IPS-18a (cell line): ENCODE measurements at regions not wholly inside any gene's neighbourhood (a gene's known extent, or its start where the extent isn't known, plus 50 kb on each side); places are given as distances from the start of the nearest gene placed in this dataset.
"Not testable (repeated sequence)": the region's sequence is repeated elsewhere in the genome, so short reads cannot be mapped to it uniquely, and the experiment has no call there.

Experiments used
- H3K27ac ChIP-seq: one replicate; pipeline ENCODE4 v1.5.1; 2013; ENCODE audit warnings: low read length
- H3K27me3 ChIP-seq: one replicate; pipeline ENCODE4 v1.6.1; 2013; ENCODE audit warnings: mild to moderate bottlenecking, low read length; ENCODE audit not compliant: control insufficient read depth, insufficient read depth
- H3K36me3 ChIP-seq: one replicate; pipeline ENCODE4 v1.6.1; 2013; ENCODE audit warnings: low read depth, low read length; ENCODE audit not compliant: control insufficient read depth
- H3K4me1 ChIP-seq: one replicate; pipeline ENCODE4 v1.6.1; 2013; ENCODE audit warnings: low read depth, low read length; ENCODE audit not compliant: control insufficient read depth
- H3K4me3 ChIP-seq: one replicate; pipeline ENCODE4 v1.5.1; 2013; ENCODE audit warnings: low read length
- H3K9ac ChIP-seq: one replicate; pipeline ENCODE4 v1.6.1; 2013; ENCODE audit warnings: mild to moderate bottlenecking, low read length, moderate library complexity
- H3K9me3 ChIP-seq: one replicate; pipeline ENCODE4 v1.6.1; 2013; ENCODE audit warnings: low read depth, low read length; ENCODE audit not compliant: control insufficient read depth

GRCh38 chr10:8174762-8175161, 120.3 kb downstream of the GATA3 start:
- Histone ChIP-seq H3K27ac (no peak overlapping the region), H3K4me3 (no peak overlapping the region), H3K27me3 (no peaks in the 10 kb centered on the region), H3K4me1 (no peaks in the 10 kb centered on the region), H3K36me3 (no peaks in the 10 kb centered on the region), H3K9ac (no peak overlapping the region), H3K9me3 (no peaks in the 10 kb centered on the region)

- H3K36me3 ChIP-seq, H3K27ac ChIP-seq, H3K27me3 ChIP-seq, H3K9ac ChIP-seq, H3K4me1 ChIP-seq, H3K9me3 ChIP-seq, H3K4me3 ChIP-seq: not testable (repeated sequence)
These were observed 123.0 kb downstream of the GATA3 start for GRCh38 chr10:8177526-8177925.

- H3K9ac ChIP-seq, result not testable (repeated sequence)
These were observed 125.3 kb downstream of the GATA3 start for GRCh38 chr10:8179773-8180172.

GRCh38 chr10:8180360-8181109, 126.0 kb downstream of the GATA3 start:
- H3K4me3 ChIP-seq, result no peak overlapping the region
- no peaks in the 10 kb centered on the region for H3K27me3 ChIP-seq
- peaks cover 6% of the 10 kb centered on the region for H3K4me1 ChIP-seq
- H3K36me3 ChIP-seq, result no peaks in the 10 kb centered on the region
- no peaks in the 10 kb centered on the region for H3K9me3 ChIP-seq
- no peak overlapping the region for H3K27ac ChIP-seq
- no peak overlapping the region for H3K9ac ChIP-seq

More at GRCh38 chr10:8179773-8180172, 125.3 kb downstream of the GATA3 start:
- not testable (repeated sequence) for H3K27ac ChIP-seq, H3K9me3 ChIP-seq, H3K36me3 ChIP-seq, H3K4me3 ChIP-seq, H3K4me1 ChIP-seq, H3K27me3 ChIP-seq

- no peaks in the 10 kb centered on the region for H3K36me3 ChIP-seq
- H3K9me3 ChIP-seq, result no peaks in the 10 kb centered on the region
- H3K4me3 ChIP-seq, result no peak overlapping the region
- no peak overlapping the region for H3K9ac ChIP-seq
- no peaks in the 10 kb centered on the region for H3K27me3 ChIP-seq
- H3K27ac ChIP-seq, result no peak overlapping the region
- H3K4me1 ChIP-seq, result peaks cover 6% of the 10 kb centered on the region
These were observed 127.1 kb downstream of the GATA3 start for GRCh38 chr10:8181496-8182157.

- Histone ChIP-seq H3K27ac (no peak overlapping the region), H3K9ac (no peak overlapping the region), H3K4me3 (no peak overlapping the region), H3K9me3 (no peaks in the 10 kb centered on the region), H3K27me3 (no peaks in the 10 kb centered on the region), H3K36me3 (no peaks in the 10 kb centered on the region), H3K4me1 (peaks cover 6% of the 10 kb centered on the region)
These were observed 128.3 kb downstream of the GATA3 start for GRCh38 chr10:8182806-8183205.

GRCh38 chr10:8183241-8183704, 128.8 kb downstream of the GATA3 start:
- Histone ChIP-seq H3K4me1 (peaks cover 6% of the 10 kb centered on the region), H3K4me3 (no peak overlapping the region), H3K9me3 (no peaks in the 10 kb centered on the region), H3K27ac (no peak overlapping the region), H3K27me3 (no peaks in the 10 kb centered on the region), H3K36me3 (no peaks in the 10 kb centered on the region), H3K9ac (no peak overlapping the region)

- Histone ChIP-seq H3K4me1 (peaks cover 6% of the 10 kb centered on the region), H3K27ac (no peak overlapping the region), H3K9me3 (no peaks in the 10 kb centered on the region), H3K9ac (no peak overlapping the region), H3K27me3 (no peaks in the 10 kb centered on the region), H3K4me3 (no peak overlapping the region), H3K36me3 (no peaks in the 10 kb centered on the region)
These were observed 132.7 kb downstream of the GATA3 start for GRCh38 chr10:8187171-8187666.

- H3K27me3 ChIP-seq, result no peaks in the 10 kb centered on the region
- H3K4me3 ChIP-seq, result no peak overlapping the region
- no peaks in the 10 kb centered on the region for H3K36me3 ChIP-seq
- no peaks in the 10 kb centered on the region for H3K4me1 ChIP-seq
- H3K9me3 ChIP-seq, result no peaks in the 10 kb centered on the region
- H3K9ac ChIP-seq, result no peak overlapping the region
- no peak overlapping the region for H3K27ac ChIP-seq
These were observed 135.0 kb downstream of the GATA3 start for GRCh38 chr10:8189458-8189857.

- H3K4me3 ChIP-seq, result no peak overlapping the region
These were observed 137.8 kb downstream of the GATA3 start for GRCh38 chr10:8192301-8192700.

GRCh38 chr10:8193546-8193945, 139.1 kb downstream of the GATA3 start:
- Histone ChIP-seq H3K9ac (no peak overlapping the region), H3K36me3 (no peaks in the 10 kb centered on the region), H3K9me3 (no peaks in the 10 kb centered on the region), H3K4me3 (no peak overlapping the region), H3K27me3 (no peaks in the 10 kb centered on the region), H3K4me1 (no peaks in the 10 kb centered on the region), H3K27ac (no peak overlapping the region)

More at GRCh38 chr10:8192301-8192700, 137.8 kb downstream of the GATA3 start:
- no peak overlapping the region for H3K27ac ChIP-seq
- H3K36me3 ChIP-seq, result no peaks in the 10 kb centered on the region
- no peak overlapping the region for H3K9ac ChIP-seq
- H3K27me3 ChIP-seq, result no peaks in the 10 kb centered on the region
- H3K9me3 ChIP-seq, result no peaks in the 10 kb centered on the region
- no peaks in the 10 kb centered on the region for H3K4me1 ChIP-seq

GRCh38 chr10:8194050-8194449, 139.6 kb downstream of the GATA3 start:
- H3K27me3 ChIP-seq, result no peaks in the 10 kb centered on the region
- no peak overlapping the region for H3K9ac ChIP-seq

More at GRCh38 chr10:8194050-8194449, 139.6 kb downstream of the GATA3 start:
- no peaks in the 10 kb centered on the region for H3K9me3 ChIP-seq
- no peaks in the 10 kb centered on the region for H3K4me1 ChIP-seq
- H3K27ac ChIP-seq, result no peak overlapping the region
- H3K4me3 ChIP-seq, result no peak overlapping the region
- H3K36me3 ChIP-seq, result no peaks in the 10 kb centered on the region
